DOHH2 (cell line): ENCODE measurements at regions not wholly inside any gene's neighbourhood (a gene's known extent, or its start where the extent isn't known, plus 50 kb on each side); places are given as distances from the start of the nearest gene placed in this dataset.

Experiments used
- H3F3A ChIP-seq: fragments of 200-600 bp; sonication (generic), shearing (Covaris generic); 2 replicates; pipeline ENCODE4 v1.6.0; 2016; ENCODE audit warnings: antibody characterized with exemption, mild to moderate bottlenecking; ENCODE audit not compliant: control insufficient read depth, insufficient read depth
- H3K27ac ChIP-seq: fragments of 200-600 bp; sonication (generic); 2 replicates; pipeline ENCODE4 v1.5.1; 2014; ENCODE audit warnings: low read depth, mild to moderate bottlenecking, low read length, moderate library complexity
- H3K27me3 ChIP-seq: fragments of 200-600 bp; sonication (generic); 2 replicates; pipeline ENCODE4 v1.6.1; 2014; ENCODE audit warnings: mild to moderate bottlenecking, low read length, mixed read lengths; ENCODE audit not compliant: control insufficient read depth
- H3K36me3 ChIP-seq: fragments of 200-600 bp; sonication (generic); 2 replicates; pipeline ENCODE4 v1.6.1; 2014; ENCODE audit warnings: mild to moderate bottlenecking, low read length, moderate library complexity, mixed read lengths; ENCODE audit not compliant: control insufficient read depth
- H3K4me1 ChIP-seq: fragments of 200-600 bp; sonication (generic); 2 replicates; pipeline ENCODE4 v1.6.1; 2014; ENCODE audit warnings: mild to moderate bottlenecking, low read length, mixed read lengths; ENCODE audit not compliant: control insufficient read depth
- H3K4me2 ChIP-seq: fragments of 200-600 bp; sonication (generic); 2 replicates; pipeline ENCODE4 v1.6.0; 2014; ENCODE audit warnings: mild to moderate bottlenecking, low read length, moderate library complexity
- H3K4me3 ChIP-seq: fragments of 200-600 bp; sonication (generic); 2 replicates; pipeline ENCODE4 v1.5.1; 2014; ENCODE audit warnings: mild to moderate bottlenecking, low read length, mixed read lengths
- H3K79me2 ChIP-seq: fragments of 200-600 bp; sonication (generic); 2 replicates; pipeline ENCODE4 v1.6.1; 2014; ENCODE audit warnings: mild to moderate bottlenecking, low read length, mixed read lengths; ENCODE audit not compliant: control insufficient read depth
- H3K9me2 ChIP-seq: fragments of 200-600 bp; sonication (generic); replicated peaks from 2 replicates; pipeline ENCODE4 v1.6.1; 2014; ENCODE audit warnings: mild to moderate bottlenecking, low read length, mixed read lengths; ENCODE audit not compliant: control insufficient read depth
- H3K9me3 ChIP-seq: fragments of 200-600 bp; sonication (generic); 2 replicates; pipeline ENCODE4 v1.6.1; 2014; ENCODE audit warnings: antibody characterized with exemption, low read length, mixed read lengths; ENCODE audit not compliant: control insufficient read depth, insufficient read depth
- H4K20me1 ChIP-seq: fragments of 200-600 bp; sonication (generic); 2 replicates; pipeline ENCODE4 v1.6.0; 2014; ENCODE audit warnings: low read depth, mild to moderate bottlenecking, antibody characterized with exemption, low read length, moderate library complexity; ENCODE audit not compliant: control insufficient read depth, insufficient read depth
- CTCF ChIP-seq: fragments of 200-600 bp; sonication (generic); IDR thresholded peaks from one replicate; pipeline ENCODE4 v1.5.1; 2014; ENCODE audit warnings: antibody characterized with exemption, mild to moderate bottlenecking, low read depth, low read length; ENCODE audit not compliant: poor library complexity, severe bottlenecking
- EZH2phosphoT487 ChIP-seq: fragments of 200-600 bp; sonication (generic); IDR thresholded peaks from 2 replicates; pipeline ENCODE4 v1.6.1; 2017; ENCODE audit warnings: borderline replicate concordance, mild to moderate bottlenecking, antibody characterized with exemption, low read length, moderate library complexity, mixed read lengths

DNA sequence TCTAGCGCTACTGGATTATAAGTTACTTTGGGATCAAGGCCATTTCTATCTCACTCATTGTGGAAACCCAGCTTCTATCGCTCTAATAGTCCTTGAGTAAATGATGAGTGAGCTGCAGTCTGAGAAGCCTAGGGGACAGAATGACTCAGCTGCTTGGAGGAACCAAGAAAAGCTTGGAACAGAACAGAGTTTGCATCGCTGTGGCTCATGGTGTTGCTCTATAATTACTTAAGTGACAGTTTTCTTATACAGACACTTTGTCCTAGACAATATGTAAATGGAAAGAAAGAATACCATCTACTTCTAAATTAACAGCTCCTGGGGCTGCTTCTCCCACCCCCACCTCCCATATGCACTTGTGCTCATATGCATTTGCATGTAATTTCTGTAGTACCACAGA lies 156.9 kb downstream of the SLIT2 start:
- no peaks in the 10 kb centered on the region for H3K9me2 ChIP-seq
- H3K36me3 ChIP-seq, result no peaks in the 10 kb centered on the region
- H3K4me1 ChIP-seq, result no peaks in the 10 kb centered on the region
- no peaks in the 10 kb centered on the region for H3F3A ChIP-seq
- no peak overlapping the region for H3K4me3 ChIP-seq
- H3K27me3 ChIP-seq, result no peaks in the 10 kb centered on the region
- TF ChIP-seq CTCF, result no peak
- no peak for TF ChIP-seq EZH2phosphoT487
- no peak overlapping the region for H3K4me2 ChIP-seq
- no peaks in the 10 kb centered on the region for H3K9me3 ChIP-seq
- no peaks in the 10 kb centered on the region for H4K20me1 ChIP-seq
- no peaks in the 10 kb centered on the region for H3K79me2 ChIP-seq
- no peak overlapping the region for H3K27ac ChIP-seq

DNA sequence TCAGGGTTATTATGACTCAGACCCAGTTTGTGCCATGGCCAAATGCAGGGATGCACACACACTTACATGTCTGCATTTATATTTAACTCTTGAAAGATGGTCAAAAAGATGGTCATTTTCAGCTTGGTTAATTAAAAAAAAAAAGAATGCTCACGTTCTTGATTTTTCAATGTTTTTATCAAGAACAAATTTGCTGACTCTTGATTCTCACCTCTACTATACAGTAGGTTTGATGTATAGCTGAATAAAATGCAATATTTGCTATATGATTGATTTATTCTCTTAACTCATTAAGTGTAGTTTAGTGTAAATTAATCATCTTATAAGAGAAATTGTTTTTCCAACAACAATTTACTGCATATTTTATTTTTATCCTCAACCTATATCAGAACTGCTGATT lies 160.4 kb downstream of the SLIT2 start:
- Histone ChIP-seq H3K36me3 (no peaks in the 10 kb centered on the region), H3K9me2 (no peaks in the 10 kb centered on the region), H3K4me2 (no peak overlapping the region), H3K4me1 (no peaks in the 10 kb centered on the region), H3K4me3 (no peak overlapping the region), H3K27ac (no peak overlapping the region), H3K27me3 (no peaks in the 10 kb centered on the region), H4K20me1 (no peaks in the 10 kb centered on the region), H3K9me3 (no peaks in the 10 kb centered on the region), H3K79me2 (no peaks in the 10 kb centered on the region), H3F3A (no peaks in the 10 kb centered on the region)
- TF ChIP-seq CTCF (no peak), EZH2phosphoT487 (no peak)

- H3K4me1 ChIP-seq, result peaks cover 6% of the 10 kb centered on the region; the same call in 1 of the 2 replicates
- H3K9me2 ChIP-seq, result no peaks in the 10 kb centered on the region
- no peaks in the 10 kb centered on the region for H3K36me3 ChIP-seq
- no peaks in the 10 kb centered on the region for H3K79me2 ChIP-seq
- H4K20me1 ChIP-seq, result no peaks in the 10 kb centered on the region
- H3K9me3 ChIP-seq, result no peaks in the 10 kb centered on the region
- H3K27ac ChIP-seq, result no peak overlapping the region
- no peaks in the 10 kb centered on the region for H3K27me3 ChIP-seq
- no peaks in the 10 kb centered on the region for H3F3A ChIP-seq
- no peak overlapping the region for H3K4me3 ChIP-seq
- no peak overlapping the region for H3K4me2 ChIP-seq
- TF ChIP-seq EZH2phosphoT487, result no peak
- TF ChIP-seq CTCF, result no peak
These were observed 165.1 kb downstream of the SLIT2 start for GRCh38 chr4:20416800-20417199.
